ENCODE measurements at regions not wholly inside any gene's neighbourhood (a gene's known extent, or its start where the extent isn't known, plus 50 kb on each side); places are given as distances from the start of the nearest gene placed in this dataset.

- Histone ChIP-seq H3K9me3 (no peaks in the 10 kb centered on the region), H3K4me3 (ENCODE audit: low read depth, low read length) (no peak overlapping the region), H3K4me1 (no peaks in the 10 kb centered on the region), H3K36me3 (ENCODE audit: control insufficient read depth, insufficient read depth, low read length) (no peaks in the 10 kb centered on the region), H3K27me3 (replicated peaks; ENCODE audit: control insufficient read depth, insufficient read depth, low read length) (no peaks in the 10 kb centered on the region)
- POLR2A ChIA-PET, result no interaction called here
- H3K27me3 Mint-ChIP-seq (ENCODE audit: insufficient read depth, unreplicated experiment), result peaks cover 14% of the 10 kb centered on the region
- no TSS peak for BruUV-seq (replicated peaks)
- H3K36me3 Mint-ChIP-seq (ENCODE audit: insufficient read depth, unreplicated experiment), result no peaks in the 10 kb centered on the region
- no peak overlapping the region for H3K27ac Mint-ChIP-seq (ENCODE audit: unreplicated experiment)
- DNase-seq, result no peak
- H3K4me3 Mint-ChIP-seq (ENCODE audit: unreplicated experiment), result no peak overlapping the region
- TF ChIP-seq CTCF (IDR thresholded peaks at IDR 0.05; ENCODE audit: insufficient read depth in 1 of 2, low read depth in 1 of 2, low read length in 1 of 2, severe bottlenecking in 1 of 2, unreplicated experiment in 1 of 2), result no peak
- intact Hi-C loops (cut with micrococcal nuclease; ENCODE audit: unreplicated experiment), result no loop called here
- CTCF ChIA-PET, result no interaction called here
- no peaks in the 10 kb centered on the region for H3K9me3 Mint-ChIP-seq (ENCODE audit: unreplicated experiment)
- H3K4me1 Mint-ChIP-seq (ENCODE audit: low read depth, unreplicated experiment), result no peaks in the 10 kb centered on the region
Observed at GRCh38 chr2:23153484-23153883, 231.5 kb upstream of the KLHL29 start.

GRCh38 chr2:23155022-23155421 lies 230.0 kb upstream of the KLHL29 start:
- peaks cover 12% of the 10 kb centered on the region for H3K27me3 Mint-ChIP-seq (ENCODE audit: insufficient read depth, unreplicated experiment)
- H3K27me3 ChIP-seq (replicated peaks; ENCODE audit: control insufficient read depth, insufficient read depth, low read length), result no peaks in the 10 kb centered on the region
- H3K4me3 ChIP-seq (ENCODE audit: low read depth, low read length), result no peak overlapping the region
- no peak overlapping the region for H3K27ac Mint-ChIP-seq (ENCODE audit: unreplicated experiment)
- no peak for TF ChIP-seq CTCF (IDR thresholded peaks at IDR 0.05; ENCODE audit: insufficient read depth in 1 of 2, low read depth in 1 of 2, low read length in 1 of 2, severe bottlenecking in 1 of 2, unreplicated experiment in 1 of 2)
- BruUV-seq (replicated peaks), result no TSS peak
- intact Hi-C loops (cut with micrococcal nuclease; ENCODE audit: unreplicated experiment), result no loop called here
- H3K4me1 ChIP-seq, result no peaks in the 10 kb centered on the region
- no peaks in the 10 kb centered on the region for H3K9me3 Mint-ChIP-seq (ENCODE audit: unreplicated experiment)
- POLR2A ChIA-PET, result no interaction called here
- no peaks in the 10 kb centered on the region for H3K9me3 ChIP-seq
- no peaks in the 10 kb centered on the region for H3K36me3 ChIP-seq (ENCODE audit: control insufficient read depth, insufficient read depth, low read length)
- no peaks in the 10 kb centered on the region for H3K36me3 Mint-ChIP-seq (ENCODE audit: insufficient read depth, unreplicated experiment)
- no peak for DNase-seq
- CTCF ChIA-PET, result no interaction called here
- no peaks in the 10 kb centered on the region for H3K4me1 Mint-ChIP-seq (ENCODE audit: low read depth, unreplicated experiment)
- H3K4me3 Mint-ChIP-seq (ENCODE audit: unreplicated experiment), result no peak overlapping the region

GRCh38 chr2:23157812-23158211 lies 227.2 kb upstream of the KLHL29 start:
- BruUV-seq (replicated peaks), result no TSS peak
- H3K4me1 ChIP-seq, result no peaks in the 10 kb centered on the region

More at GRCh38 chr2:23157812-23158211, 227.2 kb upstream of the KLHL29 start:
- Histone ChIP-seq H3K27me3 (replicated peaks; ENCODE audit: control insufficient read depth, insufficient read depth, low read length) (no peaks in the 10 kb centered on the region), H3K9me3 (no peaks in the 10 kb centered on the region), H3K4me3 (ENCODE audit: low read depth, low read length) (no peak overlapping the region), H3K36me3 (ENCODE audit: control insufficient read depth, insufficient read depth, low read length) (no peaks in the 10 kb centered on the region)
- DNase-seq, result no peak
- Mint-ChIP-seq H3K27me3 (ENCODE audit: insufficient read depth, unreplicated experiment) (peaks cover 2% of the 10 kb centered on the region), H3K9me3 (ENCODE audit: unreplicated experiment) (no peaks in the 10 kb centered on the region), H3K27ac (ENCODE audit: unreplicated experiment) (no peak overlapping the region), H3K4me3 (ENCODE audit: unreplicated experiment) (no peak overlapping the region), H3K36me3 (ENCODE audit: insufficient read depth, unreplicated experiment) (no peaks in the 10 kb centered on the region), H3K4me1 (ENCODE audit: low read depth, unreplicated experiment) (no peaks in the 10 kb centered on the region)
- TF ChIP-seq CTCF (IDR thresholded peaks at IDR 0.05; ENCODE audit: insufficient read depth in 1 of 2, low read depth in 1 of 2, low read length in 1 of 2, severe bottlenecking in 1 of 2, unreplicated experiment in 1 of 2), result no peak
- intact Hi-C loops (cut with micrococcal nuclease; ENCODE audit: unreplicated experiment), result no loop called here
- POLR2A ChIA-PET, result no interaction called here
- CTCF ChIA-PET, result no interaction called here

Data from Caco-2 (cell line).